ENCODE measurements at regions not wholly inside any gene's neighbourhood (a gene's known extent, or its start where the extent isn't known, plus 50 kb on each side); places are given as distances from the start of the nearest gene placed in this dataset.

DNA sequence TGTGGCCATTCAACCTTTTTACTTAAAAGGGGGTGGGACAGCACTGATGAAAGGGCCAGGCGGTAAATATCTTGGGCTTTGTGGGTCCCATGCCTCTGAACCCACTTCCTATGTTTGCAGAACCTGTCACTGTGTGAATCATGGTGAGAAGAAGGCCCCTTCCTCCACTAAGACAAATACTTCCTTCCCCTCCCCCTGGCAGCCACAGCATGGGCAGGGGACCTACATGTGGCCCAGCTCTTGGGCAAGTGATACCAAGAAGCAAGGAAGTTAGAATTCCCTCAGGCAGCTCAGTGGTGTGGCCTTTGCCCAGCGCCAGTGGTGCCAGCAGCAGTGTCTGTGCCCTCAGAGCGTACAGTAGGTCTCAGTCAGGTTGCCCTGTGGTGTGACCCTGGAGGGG is 168.6 kb downstream of the TRIM33 start:
- DNase-seq, result no peak

DNA sequence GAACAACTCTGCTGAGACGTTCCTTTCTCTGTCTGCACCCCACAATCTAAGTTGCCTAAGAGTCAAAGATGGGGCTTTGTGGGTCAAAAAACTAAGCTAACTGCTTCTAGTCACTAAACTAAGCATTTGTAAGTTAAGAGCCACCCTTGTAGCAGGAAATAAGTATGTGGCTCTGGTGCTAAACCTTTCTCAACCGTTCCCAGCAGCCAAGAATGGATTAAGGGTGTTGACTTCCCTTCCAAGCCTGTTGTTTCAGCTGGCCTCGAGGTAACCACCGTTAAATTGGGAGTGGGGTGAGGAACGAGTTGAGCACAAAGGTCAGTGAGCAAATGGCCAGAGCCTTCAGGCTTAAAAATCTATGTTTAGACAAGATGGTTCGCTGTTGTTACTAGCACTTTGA is 169.1 kb downstream of the TRIM33 start:
- no peak for DNase-seq

DNA sequence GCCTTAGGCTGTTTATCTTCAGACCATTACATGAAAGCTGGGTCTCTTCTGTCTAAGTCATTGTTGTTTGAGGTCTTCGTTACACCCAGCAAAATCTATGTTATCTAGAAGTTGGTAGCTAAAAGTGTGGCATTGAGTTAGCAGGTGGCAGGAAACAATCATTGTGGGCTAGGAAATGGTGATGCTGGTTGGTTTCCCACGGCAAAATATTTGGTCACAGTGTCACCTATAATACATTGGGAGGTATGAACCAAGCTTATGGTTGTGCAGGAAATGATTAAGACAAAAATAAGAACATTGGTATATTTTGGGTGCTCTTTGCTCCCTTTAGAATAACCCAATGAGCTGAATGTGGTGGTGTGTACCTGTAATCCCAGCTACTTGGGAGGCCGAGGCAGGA is 169.7 kb downstream of the TRIM33 start:
- no peak for DNase-seq

DNA sequence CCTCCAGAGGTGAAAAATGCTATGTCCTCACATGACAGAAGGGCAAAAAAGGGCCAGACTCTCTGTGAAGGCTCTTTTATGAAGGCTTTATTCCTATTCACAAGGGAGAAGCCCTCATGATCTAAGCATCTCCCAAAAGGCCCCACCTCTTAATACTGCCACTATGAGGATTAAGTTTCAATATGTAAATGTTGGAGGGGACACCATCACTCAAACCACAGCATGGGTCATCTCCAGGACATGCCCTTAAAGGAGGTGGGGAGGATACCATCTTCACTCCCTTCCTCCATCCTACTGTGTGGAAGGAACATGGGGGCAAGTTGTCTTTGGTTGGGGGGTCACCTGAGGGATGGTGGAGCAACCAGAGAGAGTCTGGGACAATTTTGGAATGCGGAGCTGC is 170.1 kb downstream of the TRIM33 start:
- no peak for DNase-seq

DNA sequence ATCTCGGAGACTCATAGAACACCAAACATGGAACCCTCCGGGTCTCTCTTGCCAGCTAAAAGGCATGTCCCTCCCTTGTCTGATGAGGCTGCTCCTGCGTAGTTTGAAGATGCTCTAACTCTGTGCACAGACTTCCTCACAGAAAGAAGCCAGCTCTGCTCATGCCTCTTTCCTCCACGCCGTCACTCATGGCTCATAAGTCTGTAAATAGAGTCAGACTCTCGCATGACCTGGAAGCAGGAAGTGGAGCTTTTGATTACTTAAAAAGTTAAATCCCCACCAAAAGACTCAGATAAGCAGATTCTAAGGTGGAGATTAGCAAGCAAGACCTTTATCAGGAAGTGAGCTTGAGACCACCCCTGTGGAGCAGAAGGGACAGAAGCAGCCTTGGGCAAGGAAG is 171.6 kb downstream of the TRIM33 start:
- DNase-seq, result no peak

DNA sequence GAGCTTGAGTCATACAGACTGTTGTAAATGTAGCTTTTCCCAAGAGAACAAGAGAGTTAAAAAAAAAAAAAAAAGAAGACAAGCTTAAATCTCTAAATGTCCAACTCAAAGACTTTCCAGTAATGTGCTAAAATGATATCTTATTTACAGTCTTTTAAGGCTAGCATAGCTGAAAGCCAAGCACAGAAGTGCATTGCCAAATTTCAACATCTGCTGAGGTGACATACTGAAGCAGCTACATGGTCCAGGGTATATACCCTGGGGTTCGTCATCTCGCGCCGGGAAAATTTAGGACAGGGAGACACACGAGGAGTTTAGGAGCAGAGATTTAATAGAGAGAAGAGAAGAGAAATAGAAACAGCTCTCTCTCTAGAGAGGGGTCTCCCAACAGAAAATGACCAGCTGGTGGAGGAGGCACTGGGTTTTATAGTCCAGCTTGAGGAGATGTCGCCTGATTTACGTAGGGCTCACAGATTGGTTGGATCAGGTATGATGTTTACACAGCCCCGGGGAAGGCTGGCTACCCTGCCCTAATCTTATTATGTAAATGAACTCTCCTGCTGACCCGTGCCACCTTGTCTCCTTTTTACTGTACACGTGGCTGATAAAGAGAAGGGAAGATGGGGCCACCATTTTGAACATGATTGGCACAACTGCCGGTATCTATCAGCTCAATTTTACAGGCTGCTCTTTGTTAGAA is 172.7 kb downstream of the TRIM33 start:
- no peak for DNase-seq

DNA sequence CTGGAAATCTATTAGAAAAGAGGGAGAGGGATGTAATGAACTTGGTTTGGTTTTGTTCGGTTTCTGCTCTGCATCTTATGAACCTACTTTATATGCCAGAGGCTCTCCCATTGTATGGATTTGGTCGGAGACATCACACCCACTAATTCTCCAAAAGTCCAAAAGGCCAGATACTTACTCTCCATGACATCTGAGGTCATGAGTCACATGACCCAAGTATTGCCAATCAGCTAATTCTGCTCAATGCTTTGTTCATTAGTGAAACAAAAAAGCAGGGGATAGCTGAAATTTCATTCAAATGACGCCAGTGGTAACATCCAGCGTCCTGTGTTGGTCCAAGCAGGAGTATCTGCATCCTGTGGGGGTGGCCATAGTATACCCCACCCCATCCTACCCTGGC is 173.6 kb downstream of the TRIM33 start:
- DNase-seq, result no peak

DNA sequence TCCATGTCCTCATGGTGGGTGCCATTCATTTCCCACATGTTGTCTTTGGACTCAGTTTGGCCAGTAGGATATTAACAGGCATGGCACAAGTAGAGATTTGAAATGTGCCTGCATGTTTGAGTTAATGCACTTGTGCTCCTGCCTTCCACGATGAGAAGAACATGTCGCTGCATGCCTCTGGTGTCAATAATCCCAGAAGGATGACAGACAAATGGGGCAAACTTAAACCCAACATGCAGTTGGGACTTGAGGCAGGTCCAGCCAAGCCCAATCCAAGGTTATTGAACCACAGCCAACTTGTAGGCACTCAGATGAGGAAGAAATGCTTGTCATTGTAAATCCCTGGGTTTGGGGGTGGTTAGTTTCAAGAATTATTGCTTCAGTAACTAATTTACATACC is 174.6 kb downstream of the TRIM33 start:
- DNase-seq, result no peak

DNA sequence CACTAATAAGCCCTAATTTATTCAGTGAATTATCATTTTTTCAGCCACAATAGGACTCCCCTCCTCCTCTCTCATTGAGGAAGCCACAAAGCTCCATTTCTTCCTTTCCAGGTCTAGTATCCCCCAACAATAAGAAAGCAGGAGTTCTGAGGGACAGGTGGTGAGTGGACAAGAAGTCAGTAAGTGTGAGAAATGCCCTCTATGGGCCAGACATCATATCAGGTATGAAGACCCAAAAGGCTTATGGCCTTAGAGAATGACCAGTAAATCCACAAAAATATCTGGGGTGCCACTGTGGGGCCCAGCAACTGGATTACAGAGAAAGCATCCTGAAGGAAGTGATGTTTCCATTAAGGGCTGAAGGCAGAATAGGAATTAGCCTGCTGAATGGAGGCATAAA is 175.7 kb downstream of the TRIM33 start:
- no peak for DNase-seq

DNA sequence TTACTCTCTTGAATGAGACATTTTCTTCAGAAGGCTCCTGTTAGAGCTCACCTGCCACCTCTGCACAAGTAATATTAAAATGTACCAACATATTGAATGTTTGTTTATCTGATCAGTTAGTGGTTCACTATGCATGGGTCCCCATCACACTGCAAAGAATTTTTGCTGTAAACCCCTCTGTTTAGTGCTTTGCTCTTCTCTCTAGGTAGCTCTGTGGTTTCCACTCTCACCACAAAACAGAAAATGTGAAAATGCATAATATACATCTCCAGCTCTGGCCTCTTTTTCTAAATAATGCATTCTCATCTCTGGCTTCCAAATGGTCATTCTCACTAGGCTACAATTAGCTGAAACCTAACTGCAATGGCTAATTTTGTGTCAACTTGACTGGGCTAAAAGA is 176.7 kb downstream of the TRIM33 start:
- no peak for DNase-seq

DNA sequence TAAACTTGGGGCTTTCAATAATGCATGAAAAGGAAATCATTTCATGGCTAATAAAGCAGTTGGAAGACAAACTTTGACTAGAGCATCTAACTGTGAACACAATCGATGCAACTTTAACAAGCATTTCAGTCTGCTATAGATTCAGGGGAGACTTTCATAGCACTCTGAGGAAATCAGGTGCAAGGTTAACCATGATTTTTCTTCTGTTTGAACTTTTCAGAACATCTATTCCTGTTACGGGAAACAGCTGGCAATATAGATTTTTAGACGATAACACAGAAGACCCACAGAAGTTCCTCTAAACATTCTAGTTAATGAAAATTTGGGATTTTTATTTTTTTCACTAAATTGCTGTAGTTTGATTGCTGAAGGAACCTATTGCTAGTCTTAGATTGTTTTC is 177.3 kb downstream of the TRIM33 start:
- no peak for DNase-seq

DNA sequence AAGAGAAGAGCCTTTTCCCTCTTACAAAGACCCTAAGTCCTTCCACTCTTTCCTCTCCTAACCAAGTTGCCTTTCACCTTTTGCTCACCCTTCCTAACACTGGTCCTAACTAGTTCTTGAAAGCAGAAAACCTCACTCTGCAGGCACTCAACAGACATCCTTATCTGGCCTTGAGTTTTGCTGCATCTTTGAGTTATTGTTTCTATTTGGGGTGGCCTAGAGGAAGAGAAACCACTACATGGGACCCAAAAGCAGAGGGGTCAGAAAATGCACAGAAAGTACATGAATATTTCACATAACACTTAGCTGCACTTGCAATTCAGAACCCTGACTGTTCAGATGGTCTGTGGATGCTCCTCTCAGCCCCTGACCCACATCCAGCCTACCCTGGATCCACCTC is 178.3 kb upstream of the SYT6 start:
- DNase-seq, result no peak

DNA sequence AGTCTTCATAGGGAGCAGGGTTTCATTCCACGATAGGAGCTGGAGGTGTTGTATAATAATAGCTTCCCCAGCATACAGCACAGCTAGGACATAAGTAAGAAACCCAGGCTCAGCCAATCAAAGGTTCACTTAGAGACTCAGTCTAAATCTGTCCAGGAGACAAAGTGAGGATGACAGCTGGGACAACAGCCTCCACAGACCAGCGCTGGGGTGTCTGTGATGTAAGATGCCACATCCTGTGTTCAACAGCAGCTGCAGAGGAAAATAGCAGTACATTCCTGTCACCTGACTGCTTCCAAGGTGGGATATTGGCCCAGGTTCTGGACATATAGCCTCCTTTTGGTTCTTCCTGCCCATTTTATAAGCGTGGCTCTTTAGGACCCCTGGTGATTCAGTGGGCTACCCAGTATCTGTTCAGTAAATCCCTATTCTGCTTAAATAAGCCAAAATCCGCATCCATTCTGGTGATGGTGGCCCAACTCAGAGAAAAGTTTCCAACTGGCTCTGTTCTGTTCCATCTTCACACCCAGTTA is 176.8 kb upstream of the SYT6 start:
- DNase-seq, result no peak

DNA sequence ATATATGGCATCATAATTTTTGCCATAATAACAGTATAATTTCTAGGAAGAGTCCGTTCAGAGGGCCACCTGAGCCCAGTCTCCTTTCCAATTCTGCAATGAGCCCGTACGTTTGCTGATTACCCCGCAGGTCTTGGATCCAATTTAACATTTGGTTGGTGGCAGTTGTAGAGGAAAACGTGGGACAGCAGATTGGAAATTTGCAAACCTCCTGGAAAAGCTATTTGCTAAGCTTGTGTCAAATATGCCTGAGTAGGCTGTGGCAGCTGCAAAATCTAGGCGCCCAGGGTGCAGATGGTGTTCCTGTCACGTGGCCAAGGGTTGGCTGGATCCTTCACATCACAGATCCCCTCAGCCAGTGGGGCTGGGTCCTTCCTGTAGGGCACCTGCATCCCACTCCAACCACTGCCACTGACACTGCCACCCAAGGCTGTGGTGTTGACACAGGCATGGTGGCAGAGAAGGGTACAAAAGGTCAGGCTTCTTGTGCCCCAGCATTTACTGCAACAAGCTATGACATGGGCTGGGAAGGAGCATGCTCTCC is 174.8 kb upstream of the SYT6 start:
- no peak for DNase-seq

DNA sequence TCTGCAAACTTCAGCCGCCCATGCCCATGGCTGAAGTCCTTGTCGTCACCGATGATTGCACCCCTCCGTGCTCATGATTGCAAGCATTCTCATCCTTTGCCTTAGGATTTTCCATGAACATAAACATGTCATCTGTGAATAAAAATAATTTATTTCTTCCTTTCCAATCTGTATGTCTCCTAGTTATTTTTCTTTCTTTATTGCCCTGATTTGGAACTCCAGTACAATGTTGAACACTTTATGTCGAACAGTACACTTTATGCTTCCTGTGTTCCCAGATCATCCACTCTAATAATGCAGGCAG is 170.9 kb upstream of the SYT6 start:
- no peak for DNase-seq

DNA sequence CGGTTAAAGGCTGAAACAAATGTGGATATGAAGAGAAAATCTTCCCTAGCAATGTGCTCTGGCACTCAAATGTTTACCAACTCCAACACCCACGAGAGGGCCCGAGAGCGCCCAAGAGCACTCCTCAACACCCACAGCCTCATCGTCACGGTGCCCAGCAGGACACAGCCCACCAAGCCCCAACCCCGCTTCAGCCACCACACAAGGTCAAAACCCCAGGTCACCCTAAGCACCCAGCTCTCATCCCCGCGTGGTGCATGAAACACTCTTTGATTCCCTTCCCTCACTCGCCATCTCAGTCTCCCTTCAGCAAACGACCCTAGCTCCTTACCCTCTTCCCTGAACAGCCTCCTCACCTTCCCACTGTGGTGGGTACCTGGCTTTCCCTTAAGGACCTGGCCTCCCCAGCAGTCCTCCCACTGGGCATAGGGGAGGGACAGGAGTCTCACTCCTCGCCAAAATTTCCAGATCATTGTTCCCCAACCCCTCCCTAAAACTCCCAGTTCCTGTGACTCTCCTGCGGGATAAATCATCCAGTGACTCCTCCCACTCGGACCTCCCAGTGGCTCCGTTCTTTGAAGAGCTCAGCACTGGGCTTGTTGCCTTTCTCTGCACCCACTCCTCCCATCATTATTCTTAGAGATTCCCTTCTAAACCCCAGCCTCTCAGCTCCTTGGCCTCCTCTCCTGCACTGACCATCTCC is 170.4 kb upstream of the SYT6 start:
- no peak for DNase-seq

DNA sequence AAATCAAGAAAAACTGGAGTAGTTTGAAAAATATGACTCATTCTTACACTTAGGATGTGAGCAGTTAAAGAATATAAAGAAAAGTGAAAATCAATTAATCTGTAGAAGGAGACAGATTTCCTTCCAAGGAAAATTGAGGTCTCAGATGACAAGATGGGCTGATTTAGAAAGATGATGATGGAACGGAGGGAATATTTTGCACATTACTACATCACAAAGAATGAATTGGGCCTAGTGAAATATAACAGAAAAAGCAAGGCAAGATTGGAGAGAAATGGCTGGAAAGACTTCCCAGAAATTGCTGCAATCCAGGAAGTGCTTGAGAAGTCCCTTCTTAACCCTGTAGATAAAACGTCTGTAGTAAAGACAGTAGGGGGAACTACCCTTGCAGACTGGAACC is 169.1 kb upstream of the SYT6 start:
- no peak for DNase-seq

DNA sequence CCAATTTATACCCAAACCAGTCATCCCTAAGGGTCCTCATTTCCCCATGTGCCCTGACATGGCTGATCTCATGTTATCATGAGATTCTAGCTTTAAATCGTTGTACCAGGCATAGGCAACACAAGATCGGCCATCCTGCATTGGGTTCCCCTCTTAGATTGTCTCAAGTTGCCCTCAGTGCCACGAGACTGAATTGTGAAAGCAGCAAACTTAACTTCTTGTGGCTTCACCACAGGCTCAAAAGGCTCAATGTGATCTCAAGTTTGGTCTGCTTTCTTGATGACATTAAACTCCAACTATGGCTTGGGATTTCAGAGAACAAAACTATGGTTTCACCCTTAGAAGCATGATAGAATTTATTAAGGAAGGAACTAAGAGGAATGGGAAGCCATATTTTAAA is 168.5 kb upstream of the SYT6 start:
- DNase-seq, result no peak

DNA sequence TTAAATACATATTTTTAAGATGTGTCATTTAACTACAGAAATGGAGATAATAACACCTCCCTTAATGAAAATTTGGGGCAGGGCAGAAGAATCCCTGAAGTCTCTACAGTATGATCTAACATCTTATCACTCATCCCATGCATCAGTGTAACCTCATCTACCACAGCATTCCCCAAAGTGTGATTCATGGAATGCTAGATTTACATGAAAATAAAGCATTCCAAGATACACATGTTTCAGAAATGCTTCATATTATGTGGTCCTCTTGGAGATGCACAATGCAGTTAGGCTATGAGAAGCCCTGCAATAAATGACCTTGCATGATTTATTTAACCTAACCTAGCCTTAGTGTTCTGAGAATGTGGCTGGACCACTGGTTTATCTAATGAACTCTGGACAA is 166.9 kb upstream of the SYT6 start:
- DNase-seq, result no peak

DNA sequence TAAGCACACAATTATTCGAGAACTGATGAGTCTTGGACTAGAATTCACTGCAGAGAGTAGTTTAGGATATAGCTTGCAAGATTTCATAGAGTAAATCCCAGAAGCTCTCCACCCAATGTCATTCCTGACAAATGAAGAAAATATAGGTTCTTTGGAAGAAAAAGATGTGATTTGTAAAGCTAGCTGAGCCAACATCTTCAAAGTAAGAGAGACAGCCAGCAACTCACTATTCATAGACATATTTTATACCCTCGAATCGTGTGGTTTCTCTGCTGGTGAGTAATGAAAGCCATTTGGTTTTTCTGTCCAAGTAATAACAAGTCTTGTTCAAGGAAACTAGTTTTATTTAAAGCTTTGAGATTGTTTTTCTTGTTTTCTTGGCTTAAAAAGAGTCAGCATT is 165.7 kb upstream of the SYT6 start:
- no peak for DNase-seq

DNA sequence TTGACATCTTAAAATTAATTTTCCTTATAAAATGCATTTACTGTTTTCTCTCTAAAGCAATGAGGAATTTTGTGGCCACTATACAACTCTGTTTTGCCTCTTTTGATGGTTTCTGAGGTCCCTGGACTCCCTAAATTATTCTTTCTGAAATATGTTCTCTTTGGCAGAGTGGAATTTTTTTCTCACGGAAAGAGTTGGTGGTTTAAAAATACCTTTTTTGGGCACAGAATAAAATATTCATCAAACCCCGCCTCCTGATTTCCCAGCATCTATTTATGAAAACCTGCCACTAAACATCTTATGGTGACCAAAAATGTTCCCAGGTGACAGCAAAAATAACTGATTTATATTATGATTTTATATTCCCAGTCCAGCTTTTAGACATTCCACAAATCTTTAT is 165.3 kb upstream of the SYT6 start:
- DNase-seq, result no peak

DNA sequence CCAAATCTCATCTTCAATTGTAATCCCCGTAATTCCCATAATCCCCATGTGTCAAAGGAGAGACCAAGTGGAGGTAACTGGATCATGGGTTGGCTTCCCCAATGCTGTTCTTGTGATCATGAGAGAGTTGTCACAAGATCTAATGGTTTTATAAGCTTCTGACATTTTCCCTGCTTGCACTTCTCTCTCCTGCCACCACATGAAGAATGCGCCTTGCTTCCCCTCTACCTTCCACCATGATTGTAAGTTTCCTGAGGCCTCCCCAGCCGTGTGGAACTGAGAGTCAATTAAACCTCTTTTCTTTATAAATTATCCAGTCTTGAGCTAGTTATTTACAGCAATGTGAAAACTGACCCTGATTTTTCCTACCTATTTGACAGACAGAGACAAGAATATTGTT is 162.5 kb upstream of the SYT6 start:
- no peak for DNase-seq

DNA sequence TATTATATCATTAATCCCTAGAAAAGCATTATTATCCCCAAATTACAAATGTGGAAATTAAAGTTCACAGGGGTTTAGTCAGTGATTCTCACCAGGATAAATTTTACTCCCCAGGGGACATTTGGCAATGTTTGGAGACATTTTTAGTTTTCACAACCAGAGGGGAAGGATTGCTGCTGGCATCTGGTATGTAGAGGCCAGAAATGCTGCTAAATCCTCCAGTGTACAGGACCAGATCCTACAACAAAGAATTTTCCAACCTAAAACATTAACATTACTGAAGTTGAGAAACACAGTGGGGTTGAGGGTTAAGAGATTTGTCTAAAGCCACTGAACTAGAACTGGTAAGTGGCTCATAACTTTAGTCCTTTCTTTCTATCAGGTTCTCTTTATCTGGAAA is 162.0 kb upstream of the SYT6 start:
- DNase-seq, result no peak

DNA sequence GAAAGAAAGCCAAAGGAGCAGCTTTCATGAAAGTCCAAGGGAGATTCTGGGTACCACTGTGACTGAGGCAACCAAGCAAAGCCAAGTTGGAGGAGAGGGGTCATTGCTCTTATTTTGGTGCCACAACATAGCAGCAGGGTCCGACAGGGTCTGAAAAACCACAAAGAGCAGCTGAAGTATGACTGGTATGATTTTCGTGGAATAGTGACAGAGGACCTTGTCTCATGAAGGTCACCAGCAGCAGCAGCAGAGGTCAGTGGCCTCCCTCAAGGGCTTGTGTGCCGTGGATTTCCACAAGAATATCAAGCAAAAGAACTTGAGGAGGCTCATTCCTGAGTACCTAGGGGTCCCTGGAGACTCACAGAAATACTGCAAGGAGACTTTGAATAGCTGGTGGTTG is 160.9 kb upstream of the SYT6 start:
- no peak for DNase-seq

DNA sequence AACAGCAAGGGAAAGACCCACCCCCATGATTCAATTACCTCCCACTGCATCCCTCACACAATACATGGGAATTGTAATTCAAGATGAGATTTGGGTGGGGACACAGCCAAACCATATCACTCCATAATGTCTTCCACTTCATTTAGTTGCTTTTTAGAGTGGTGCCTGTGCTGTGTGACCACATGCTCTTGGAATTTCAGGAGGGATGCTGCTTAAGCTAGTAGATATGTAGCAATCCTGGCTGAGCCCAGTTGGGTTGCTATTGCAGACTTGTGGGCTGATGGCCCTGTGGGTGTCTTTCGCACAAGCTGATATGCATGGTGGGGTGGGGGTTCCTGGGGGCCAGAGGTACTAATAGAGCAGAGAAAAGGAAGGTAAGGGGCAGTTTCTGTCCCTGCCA is 160.4 kb upstream of the SYT6 start:
- no peak for DNase-seq

Data from NCI-H2081 (cell line).